ENCODE measurements at regions not wholly inside any gene's neighbourhood (a gene's known extent, or its start where the extent isn't known, plus 50 kb on each side); places are given as distances from the start of the nearest gene placed in this dataset.

- H3K4me1 Mint-ChIP-seq = peaks cover 12% of the 10 kb centered on the region
- Histone ChIP-seq H3K4me2 (replicated peaks; ENCODE audit: low read depth, low read length, poor library complexity, severe bottlenecking) (no peak overlapping the region), H3K9ac (ENCODE audit: low read length) (no peak overlapping the region), H3K27ac (ENCODE audit: low read length in 2 of 2) (no peak overlapping the region), H2AFZ (ENCODE audit: insufficient read depth, low read depth, low read length, poor library complexity, severe bottlenecking) (no peak overlapping the region), H3K79me2 (ENCODE audit: control insufficient read depth, insufficient read depth, low read length) (no peaks in the 10 kb centered on the region), H3K27me3 (replicated peaks in 1 of 4; ENCODE audit: control extremely low read depth in 1 of 4, control insufficient read depth in 3 of 4, insufficient read depth in 4 of 4, low read length in 3 of 4) (no peaks in the 10 kb centered on the region), H3K4me3 (ENCODE audit: control extremely low read depth in 1 of 5, extremely low read depth in 1 of 5, insufficient read depth in 1 of 5, low read depth in 2 of 5, low read length in 4 of 5) (no peak overlapping the region), H3K4me1 (ENCODE audit: control insufficient read depth in 2 of 2, insufficient read depth in 2 of 2, low read length in 2 of 2) (peaks cover 4 to 8% of the 10 kb centered on the region in 2 donors), H3K36me3 (replicated peaks in 1 of 2; ENCODE audit: control extremely low read depth in 1 of 2, control insufficient read depth in 1 of 2, extremely low read depth in 1 of 2, insufficient read depth in 2 of 2, low read length in 1 of 2) (no peaks in the 10 kb centered on the region), H4K20me1 (ENCODE audit: control insufficient read depth, insufficient read depth, low read length, poor library complexity, severe bottlenecking) (no peaks in the 10 kb centered on the region), H3K9me3 (ENCODE audit: control extremely low read depth in 1 of 3, control insufficient read depth in 2 of 3, insufficient read depth in 1 of 3, low read length in 2 of 3) (no peaks in the 10 kb centered on the region)
- ChIA-PET CTCF (no interaction called here), POLR2A (no interaction called here)
- ATAC-seq (ENCODE audit: low read depth) (no peak), DNase-seq (no peak)
- no peak overlapping the region for H3K27ac Mint-ChIP-seq
- no peaks in the 10 kb centered on the region for H3K9me3 Mint-ChIP-seq (ENCODE audit: insufficient read depth)
- no peak for TF ChIP-seq EZH2 (IDR thresholded peaks at IDR 0.05; ENCODE audit: borderline replicate concordance, insufficient read depth, low read depth, low read length, poor library complexity, severe bottlenecking)
- no peak for TF ChIP-seq CTCF (IDR thresholded peaks at IDR 0.05)
- no peak overlapping the region for H3K4me3 Mint-ChIP-seq
- intact Hi-C loops (cut with micrococcal nuclease) = no loop called here
- no peaks in the 10 kb centered on the region for H3K27me3 Mint-ChIP-seq
- no CpG with 5 or more reads among the region's 5 CpGs for WGBS (ENCODE audit: insufficient coverage)
Measured at GRCh38 chr2:58644451-58644850, 403.3 kb upstream of the FANCL start.

- intact Hi-C loops (cut with micrococcal nuclease) = no loop called here
- ChIA-PET POLR2A (no interaction called here), CTCF (no interaction called here)
- H3K27me3 ChIP-seq (replicated peaks in 1 of 4; ENCODE audit: control extremely low read depth in 1 of 4, control insufficient read depth in 3 of 4, insufficient read depth in 4 of 4, low read length in 3 of 4) = no peaks in the 10 kb centered on the region
- no peaks in the 10 kb centered on the region for H3K9me3 ChIP-seq (ENCODE audit: control extremely low read depth in 1 of 3, control insufficient read depth in 2 of 3, insufficient read depth in 1 of 3, low read length in 2 of 3)
- no peak overlapping the region for H3K9ac ChIP-seq (ENCODE audit: low read length)
- H3K4me2 ChIP-seq (replicated peaks; ENCODE audit: low read depth, low read length, poor library complexity, severe bottlenecking) = no peak overlapping the region
- H3K4me1 ChIP-seq (ENCODE audit: control insufficient read depth in 2 of 2, insufficient read depth in 2 of 2, low read length in 2 of 2) = peaks cover 4 to 8% of the 10 kb centered on the region in 2 donors
- Mint-ChIP-seq H3K4me1 (peaks cover 12% of the 10 kb centered on the region), H3K4me3 (no peak overlapping the region), H3K27me3 (peaks cover 6% of the 10 kb centered on the region), H3K27ac (no peak overlapping the region), H3K9me3 (ENCODE audit: insufficient read depth) (no peaks in the 10 kb centered on the region)
- no peaks in the 10 kb centered on the region for H3K36me3 ChIP-seq (replicated peaks in 1 of 2; ENCODE audit: control extremely low read depth in 1 of 2, control insufficient read depth in 1 of 2, extremely low read depth in 1 of 2, insufficient read depth in 2 of 2, low read length in 1 of 2)
- H2AFZ ChIP-seq (ENCODE audit: insufficient read depth, low read depth, low read length, poor library complexity, severe bottlenecking) = no peak overlapping the region
- ATAC-seq (ENCODE audit: low read depth) (no peak), DNase-seq (no peak)
- TF ChIP-seq EZH2 (IDR thresholded peaks at IDR 0.05; ENCODE audit: borderline replicate concordance, insufficient read depth, low read depth, low read length, poor library complexity, severe bottlenecking) (no peak), CTCF (IDR thresholded peaks at IDR 0.05) (no peak)
- H3K27ac ChIP-seq (ENCODE audit: low read length in 2 of 2) = no peak overlapping the region
- no peaks in the 10 kb centered on the region for H3K79me2 ChIP-seq (ENCODE audit: control insufficient read depth, insufficient read depth, low read length)
- no CpG with 5 or more reads among the region's 2 CpGs for WGBS (ENCODE audit: insufficient coverage)
- H3K4me3 ChIP-seq (ENCODE audit: control extremely low read depth in 1 of 5, extremely low read depth in 1 of 5, insufficient read depth in 1 of 5, low read depth in 2 of 5, low read length in 4 of 5) = no peak overlapping the region
- no peaks in the 10 kb centered on the region for H4K20me1 ChIP-seq (ENCODE audit: control insufficient read depth, insufficient read depth, low read length, poor library complexity, severe bottlenecking)
Measured at GRCh38 chr2:58641001-58641400, 399.9 kb upstream of the FANCL start.
